RPMI8226 (cell line): ENCODE measurements at regions not wholly inside any gene's neighbourhood (a gene's known extent, or its start where the extent isn't known, plus 50 kb on each side); places are given as distances from the start of the nearest gene placed in this dataset.

Experiments
- DNase-seq: peaks from one replicate; pipeline ENCODE4 v3.0.0-alpha.2; 2015

DNA sequence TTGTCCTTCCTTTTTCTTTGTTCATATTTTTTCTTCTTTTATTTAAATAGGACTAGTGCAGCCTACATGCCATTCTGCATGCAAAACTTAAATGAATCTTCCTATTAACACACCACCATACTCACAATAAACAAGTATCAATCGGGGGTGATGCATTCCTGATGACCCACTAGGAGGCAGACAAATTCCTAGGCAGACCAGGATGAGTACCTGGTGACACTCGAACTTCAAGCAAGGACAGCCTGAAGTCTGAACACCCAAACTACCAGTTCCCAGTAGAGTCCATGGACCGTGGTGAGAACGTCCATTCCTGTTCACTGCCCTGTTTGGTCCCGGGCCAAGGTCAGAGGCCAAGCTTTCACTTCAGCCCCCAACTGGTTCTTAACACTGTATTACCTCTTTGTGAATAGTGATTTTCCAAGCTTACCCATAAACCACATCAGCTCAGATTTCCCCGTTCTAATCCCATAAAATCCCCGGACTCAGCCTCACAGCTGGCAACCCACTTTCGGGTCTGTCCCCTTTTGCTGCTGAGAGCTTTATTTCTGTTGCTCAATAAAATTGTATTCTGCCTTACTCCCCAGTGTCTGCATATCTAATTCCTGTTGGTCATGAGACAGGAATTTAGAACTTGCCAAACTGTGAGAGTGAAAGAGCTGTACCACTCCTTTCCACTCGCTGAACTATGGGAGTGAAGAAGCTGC is 1286.6 kb downstream of the FSTL5 start:
- DNase-seq, result no peak

DNA sequence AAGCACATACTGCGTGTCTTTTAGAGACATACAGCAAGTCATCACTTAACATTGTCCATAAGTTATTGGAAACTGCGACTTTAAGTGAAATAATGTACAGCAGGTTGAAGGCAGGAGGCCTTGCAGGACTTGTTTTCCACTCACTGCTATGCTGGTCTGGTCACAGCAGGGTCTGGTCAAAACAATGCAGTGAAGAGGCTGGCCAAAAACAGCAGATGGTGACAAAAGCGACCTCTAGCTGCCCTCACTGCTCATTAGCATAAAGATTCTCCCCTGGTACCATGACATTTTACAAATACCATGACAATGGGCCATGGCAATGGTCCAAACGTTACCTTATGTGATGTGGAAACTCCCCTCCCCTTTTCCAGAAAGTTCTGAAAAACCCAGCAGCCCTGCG is 1283.6 kb downstream of the FSTL5 start:
- no peak for DNase-seq

DNA sequence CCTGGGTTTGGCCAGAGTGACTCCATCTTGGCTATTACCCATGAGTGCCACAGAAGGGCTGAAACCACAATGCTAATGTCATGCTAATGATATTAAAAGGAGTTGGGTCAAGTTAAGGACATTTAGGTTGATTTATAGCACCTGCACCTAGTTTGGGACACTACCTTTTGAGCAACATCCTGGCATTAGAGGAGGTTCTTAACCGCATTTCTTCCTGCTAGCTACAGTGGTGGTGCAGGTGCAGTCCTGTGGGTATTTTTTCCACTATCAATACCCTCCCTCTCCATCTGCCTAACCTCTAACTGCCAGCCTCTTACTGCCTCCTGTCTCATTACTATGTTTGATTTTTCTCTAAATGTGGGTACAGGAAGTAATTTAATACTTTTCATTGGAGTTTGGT is 1276.1 kb downstream of the FSTL5 start:
- no peak for DNase-seq

DNA sequence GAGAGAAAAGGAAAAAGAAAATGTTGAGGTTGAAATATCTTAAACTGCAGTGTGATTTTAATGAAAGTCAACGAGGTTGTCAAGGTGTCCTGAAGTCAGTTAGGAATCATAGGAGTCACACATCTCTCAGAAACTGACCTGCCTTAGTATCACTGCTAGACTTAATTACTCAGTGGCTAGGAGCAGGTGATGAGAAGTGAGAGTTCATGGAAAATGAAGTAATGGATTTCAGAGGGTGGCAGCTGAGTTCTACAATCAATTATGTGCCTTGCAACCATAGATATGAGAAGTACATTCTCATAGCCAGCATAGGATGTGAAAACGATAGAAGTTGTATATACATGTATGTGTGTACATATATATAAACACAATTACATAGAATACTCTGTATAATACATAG is 1269.7 kb downstream of the FSTL5 start:
- DNase-seq, result no peak

DNA sequence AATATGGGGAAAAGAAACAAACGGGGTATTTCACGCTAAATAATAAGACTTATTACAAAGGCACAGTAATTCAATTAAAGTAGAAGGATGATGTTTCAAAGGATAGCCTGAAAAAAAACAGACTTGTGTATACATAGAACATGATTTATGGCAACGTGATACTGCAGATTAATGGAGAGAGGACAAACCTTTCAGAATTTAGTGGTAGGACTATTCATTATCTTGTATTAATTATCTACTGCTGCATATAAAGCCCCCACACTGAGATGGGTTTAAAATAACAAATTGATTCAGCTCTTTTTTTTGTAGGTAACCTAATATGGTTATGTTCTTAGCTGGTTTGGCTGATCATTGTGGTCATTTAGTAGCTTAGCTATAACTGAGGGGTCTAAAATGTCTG is 1269.0 kb downstream of the FSTL5 start:
- DNase-seq, result no peak

DNA sequence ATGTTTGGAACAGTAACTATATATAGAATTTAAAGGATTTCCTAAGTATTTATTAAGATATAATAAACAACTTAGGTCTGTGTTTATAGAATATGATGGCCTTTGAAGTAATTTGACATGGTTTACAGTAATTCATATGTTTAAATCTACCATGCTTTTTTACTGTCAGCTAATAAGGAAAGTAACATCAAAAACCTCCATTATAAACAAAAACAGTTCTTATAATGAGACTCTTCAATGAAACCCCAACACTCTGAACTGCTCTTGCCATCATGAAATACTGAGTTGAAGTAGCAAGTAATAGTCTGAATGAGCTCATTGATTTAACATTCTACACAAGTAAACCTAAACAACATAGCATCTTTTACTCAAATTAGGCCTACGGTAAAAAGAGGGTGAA is 1236.5 kb downstream of the FSTL5 start:
- no peak for DNase-seq

DNA sequence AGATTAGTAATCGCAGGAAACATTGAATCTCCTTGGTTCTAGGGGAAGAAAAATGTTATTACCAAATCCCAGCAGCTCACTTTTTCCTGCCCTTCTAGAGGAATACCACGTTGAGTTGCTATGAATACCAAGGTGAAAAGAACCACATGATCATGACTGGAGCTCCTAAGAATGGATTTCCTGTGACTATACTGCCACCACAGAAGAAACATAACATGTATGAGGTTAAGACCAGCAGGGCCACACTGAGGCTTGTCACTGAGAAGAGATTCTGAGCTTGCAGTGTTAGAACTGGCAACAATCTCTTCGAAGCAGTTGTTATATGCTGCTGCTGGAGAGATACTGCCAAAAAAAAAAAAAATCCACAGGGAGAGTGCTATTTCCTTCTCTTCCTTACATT is 1235.3 kb downstream of the FSTL5 start:
- no peak for DNase-seq

DNA sequence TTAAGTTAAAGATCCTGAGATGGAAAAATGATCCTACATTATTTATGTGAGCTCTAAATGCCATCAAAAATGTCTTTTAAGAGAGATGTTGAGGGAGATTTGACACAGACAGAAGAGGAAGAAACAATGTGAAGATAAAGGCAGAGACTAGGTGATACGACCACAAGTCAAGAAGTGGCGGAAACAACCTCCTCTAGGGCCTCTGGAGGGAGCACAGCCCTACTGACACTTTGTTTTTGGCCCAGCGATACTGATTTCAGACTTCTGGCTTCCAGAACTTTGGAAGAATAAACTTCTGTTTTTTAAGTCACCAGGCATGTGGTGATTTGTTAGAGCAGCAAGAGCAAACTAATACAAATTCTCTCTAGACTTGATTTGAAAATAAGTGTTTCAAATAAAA is 1216.1 kb downstream of the FSTL5 start:
- no peak for DNase-seq

DNA sequence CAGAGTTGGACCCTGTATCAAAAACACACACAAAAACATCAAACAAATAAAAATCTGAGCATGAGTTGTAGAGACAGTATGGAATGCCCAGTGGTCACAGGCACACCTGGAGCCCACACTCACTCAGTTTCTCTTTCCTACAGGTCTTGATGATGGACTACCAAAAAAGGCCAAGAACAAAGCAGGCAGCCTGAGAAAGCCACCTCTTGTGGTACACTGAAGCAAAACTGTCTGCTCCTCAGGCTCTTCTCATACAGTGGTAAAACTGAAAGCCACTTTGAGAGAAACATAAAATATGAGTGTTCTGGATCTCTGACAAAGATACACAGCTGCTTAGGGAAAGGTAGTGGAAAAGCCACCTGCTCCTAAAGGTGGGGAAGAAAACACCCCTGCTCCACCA is 1206.9 kb downstream of the FSTL5 start:
- no peak for DNase-seq

DNA sequence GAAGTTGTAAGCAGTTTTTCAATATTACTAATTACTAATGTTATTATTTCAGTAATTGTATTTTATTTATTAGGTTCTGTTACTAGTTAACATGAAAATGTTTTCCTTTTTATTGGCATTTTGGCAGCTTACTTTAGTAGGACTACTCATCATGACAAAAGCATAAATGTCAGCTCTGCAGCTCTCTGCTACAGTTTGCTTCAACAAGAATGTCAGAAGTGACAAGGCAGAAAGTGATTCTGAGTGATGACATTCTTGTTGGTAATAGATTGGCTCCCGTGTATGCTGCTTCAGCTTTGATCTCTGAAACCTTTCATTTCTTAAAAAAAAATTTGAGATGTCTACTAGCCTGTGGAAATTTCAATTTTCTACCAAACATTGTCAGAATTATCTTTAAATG is 1193.9 kb downstream of the FSTL5 start:
- DNase-seq, result no peak

DNA sequence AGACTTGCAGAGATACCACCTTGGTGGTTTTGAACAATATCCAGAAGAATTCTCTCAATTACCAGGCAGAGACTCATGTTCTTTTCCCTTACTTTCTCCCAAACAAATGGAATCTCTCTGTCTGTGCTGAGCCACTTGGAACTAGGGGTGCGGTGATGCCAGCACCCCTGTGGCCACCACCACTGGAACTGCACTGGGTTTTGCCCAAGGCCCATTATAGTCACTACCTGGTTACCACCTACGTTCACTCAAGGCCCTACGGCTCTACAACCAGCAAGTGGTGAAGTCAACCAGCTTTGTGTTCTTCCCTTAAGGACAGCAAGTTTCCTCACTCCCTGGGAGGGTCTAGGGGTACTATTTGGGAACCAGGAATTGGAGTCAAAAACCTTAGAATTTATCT is 1183.7 kb downstream of the FSTL5 start:
- DNase-seq, result no peak

DNA sequence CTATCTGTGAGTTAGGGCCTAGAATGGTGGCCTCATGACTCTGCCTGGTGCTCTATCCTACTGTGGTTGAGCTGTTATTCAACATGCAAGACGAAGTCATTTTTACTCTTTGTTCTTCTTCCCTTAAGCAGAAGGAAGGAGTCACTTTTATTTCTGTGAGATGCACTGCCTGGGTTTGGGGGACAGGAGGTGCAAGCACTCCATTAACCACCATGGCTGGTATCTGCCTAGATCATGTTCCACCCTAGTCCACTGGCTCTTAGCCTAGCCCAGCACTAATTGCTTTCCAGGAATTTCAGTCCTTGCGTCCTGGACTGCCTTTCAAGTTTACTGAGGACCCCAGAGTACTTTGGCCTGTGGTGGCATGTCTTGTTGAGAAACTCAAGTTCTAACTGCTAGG is 1182.7 kb downstream of the FSTL5 start:
- DNase-seq, result no peak

DNA sequence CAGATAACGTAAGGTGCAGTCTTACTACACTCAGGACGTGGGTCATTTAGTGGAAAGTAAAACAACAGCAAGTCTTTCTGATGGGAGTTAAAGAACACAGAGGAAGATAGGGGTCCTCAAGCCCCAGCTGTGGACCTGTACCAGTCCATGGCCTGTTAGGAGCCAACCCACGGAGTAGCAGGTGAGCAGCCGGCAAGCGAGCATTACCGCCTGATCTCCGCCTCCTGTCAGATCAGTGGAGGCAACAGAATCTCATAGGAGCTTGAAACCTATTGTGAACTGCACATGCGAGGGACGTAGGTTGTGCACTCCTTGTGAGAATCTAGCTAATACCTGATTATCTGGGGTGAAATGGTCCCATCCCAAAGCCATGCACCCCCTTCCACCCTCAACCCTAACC is 1180.8 kb downstream of the FSTL5 start:
- no peak for DNase-seq

DNA sequence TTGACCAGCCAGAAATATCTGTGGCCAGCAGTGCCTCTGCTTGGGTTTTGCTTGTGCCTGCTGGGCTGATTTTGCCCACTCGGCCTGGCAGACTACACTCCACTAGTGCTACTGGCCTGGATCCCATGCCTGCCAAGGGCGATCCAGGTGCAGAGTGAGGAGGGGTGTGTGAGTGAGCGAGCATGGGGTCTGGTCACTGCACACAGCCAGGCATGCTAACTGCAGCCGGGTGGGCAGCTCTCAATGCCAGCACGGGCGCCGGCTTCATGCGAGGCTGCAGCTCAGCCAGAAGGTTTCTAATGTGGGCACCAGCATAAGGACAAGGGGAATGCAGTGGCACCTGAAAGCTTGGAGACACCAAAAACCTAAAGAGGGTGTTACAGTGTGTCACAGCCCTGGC is 1161.4 kb downstream of the FSTL5 start:
- no peak for DNase-seq

DNA sequence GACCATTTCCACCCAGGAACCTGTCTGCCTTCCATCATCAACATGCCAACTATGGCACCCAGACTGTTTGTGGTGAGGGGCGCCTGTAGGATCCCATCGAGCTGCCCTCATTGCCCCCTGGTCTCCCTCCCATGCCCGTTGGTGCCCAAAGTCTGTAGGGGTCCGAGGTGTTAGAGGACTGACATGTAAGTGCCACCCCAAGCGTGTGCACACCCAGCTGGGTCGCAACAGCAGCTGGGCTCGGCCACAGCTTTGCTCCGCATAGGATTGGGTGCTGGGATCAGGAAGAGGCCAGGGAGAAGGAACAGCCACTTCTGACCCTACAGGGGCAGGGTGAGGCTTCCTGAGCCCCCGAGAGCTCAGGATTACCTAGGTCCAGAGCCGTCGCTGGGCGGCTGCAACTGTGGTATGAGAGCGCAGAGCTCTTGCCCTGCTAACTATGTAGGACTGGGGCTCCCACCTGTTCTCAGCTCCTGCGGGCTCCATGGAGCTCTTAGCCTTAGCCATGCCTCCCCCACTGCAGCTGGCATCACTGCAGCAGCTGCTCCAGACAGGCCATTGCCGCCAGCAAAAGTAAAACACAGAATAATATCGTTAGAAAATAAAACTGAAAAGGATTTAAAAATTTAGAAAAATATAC is 1160.3 kb downstream of the FSTL5 start:
- no peak for DNase-seq

DNA sequence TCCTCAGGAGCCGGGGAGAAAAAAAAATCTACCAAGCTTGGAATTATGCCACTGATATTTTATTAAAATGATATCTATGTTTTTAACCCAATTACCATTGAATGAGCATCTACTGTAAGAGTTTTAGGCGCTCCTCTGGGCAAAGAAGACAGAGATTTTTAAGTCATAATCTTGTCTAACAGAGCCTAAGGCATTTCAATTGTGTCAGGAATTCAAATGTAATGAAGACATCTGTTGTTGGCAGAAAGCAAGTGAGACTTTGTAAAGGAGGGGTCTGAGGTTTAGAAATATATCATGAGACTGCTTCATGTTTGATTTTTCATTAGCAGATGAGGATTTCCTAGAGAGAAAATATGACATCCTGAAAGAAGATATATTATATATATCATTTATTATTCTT is 1158.1 kb downstream of the FSTL5 start:
- no peak for DNase-seq

DNA sequence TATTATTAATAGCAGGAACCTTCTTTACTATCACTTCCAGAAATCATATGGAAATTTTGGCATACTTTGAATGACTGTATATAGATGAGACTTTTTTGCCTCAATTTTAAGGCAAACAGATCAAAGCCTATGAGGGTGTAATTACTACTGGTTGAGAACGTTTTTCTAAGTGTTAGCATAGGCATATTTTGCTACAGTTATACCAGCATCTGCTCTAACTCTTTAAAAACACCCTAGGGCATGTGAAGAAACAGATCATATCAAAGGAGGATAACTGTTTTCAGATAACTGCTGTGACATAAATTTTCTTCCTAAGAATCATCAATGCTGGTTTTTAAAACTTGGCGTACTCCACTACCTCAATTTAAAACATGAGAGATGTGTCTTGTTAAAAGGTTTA is 1155.3 kb downstream of the FSTL5 start:
- DNase-seq, result no peak

DNA sequence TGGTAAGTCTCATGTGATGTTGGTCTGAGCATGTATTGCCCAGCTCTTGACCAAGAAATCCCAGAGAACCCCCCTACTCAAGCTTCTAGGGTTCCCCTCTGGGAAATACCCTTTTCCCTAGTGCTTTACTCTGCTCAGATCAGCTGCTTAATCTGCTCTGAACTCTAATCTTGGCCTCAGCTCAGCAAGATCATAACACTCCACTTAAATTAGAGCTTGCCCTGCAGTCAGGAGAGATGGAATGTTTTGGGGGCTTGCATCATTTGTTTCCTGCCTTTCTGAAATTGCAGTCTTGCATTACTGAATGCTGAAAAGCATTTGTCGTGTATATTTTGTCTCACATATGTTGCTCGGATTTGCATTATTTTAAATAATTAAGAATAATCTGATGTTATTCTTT is 1153.6 kb downstream of the FSTL5 start:
- DNase-seq, result no peak
